ENCODE measurements at regions not wholly inside any gene's neighbourhood (a gene's known extent, or its start where the extent isn't known, plus 50 kb on each side); places are given as distances from the start of the nearest gene placed in this dataset.

GRCh38 chr3:34863485-34863884 is 775.8 kb upstream of the ARPP21 start:
- no peaks in the 10 kb centered on the region for H3K36me3 ChIP-seq
- no peaks in the 10 kb centered on the region for H3K9me3 ChIP-seq (ENCODE audit: severe bottlenecking)
- no peak for DNase-seq
- TF ChIP-seq CTCF (IDR thresholded peaks at IDR 0.05; ENCODE audit: low read depth, low read length), result no peak
- no peaks in the 10 kb centered on the region for H3K27me3 ChIP-seq (ENCODE audit: insufficient read depth, low read depth, severe bottlenecking)
- no peak overlapping the region for H3K27ac ChIP-seq
- no peak overlapping the region for H3K4me3 ChIP-seq (ENCODE audit: low read depth, low read length)

- Histone ChIP-seq H3K4me3 (ENCODE audit: low read depth, low read length) (no peak overlapping the region), H3K27ac (no peak overlapping the region), H3K36me3 (no peaks in the 10 kb centered on the region), H3K9me3 (ENCODE audit: severe bottlenecking) (no peaks in the 10 kb centered on the region), H3K27me3 (ENCODE audit: insufficient read depth, low read depth, severe bottlenecking) (no peaks in the 10 kb centered on the region)
- DNase-seq, result no peak
- no peak for TF ChIP-seq CTCF (IDR thresholded peaks at IDR 0.05; ENCODE audit: low read depth, low read length)
Observed at GRCh38 chr3:34864011-34864410, 775.3 kb upstream of the ARPP21 start.

- TF ChIP-seq CTCF (IDR thresholded peaks at IDR 0.05; ENCODE audit: low read depth, low read length), result no peak
- Histone ChIP-seq H3K27me3 (ENCODE audit: insufficient read depth, low read depth, severe bottlenecking) (no peaks in the 10 kb centered on the region), H3K36me3 (no peaks in the 10 kb centered on the region), H3K4me3 (ENCODE audit: low read depth, low read length) (no peak overlapping the region), H3K9me3 (ENCODE audit: severe bottlenecking) (no peaks in the 10 kb centered on the region), H3K27ac (no peak overlapping the region)
- DNase-seq, result no peak
Observed at GRCh38 chr3:34865346-34865745, 774.0 kb upstream of the ARPP21 start.

- Histone ChIP-seq H3K27ac (no peak overlapping the region), H3K27me3 (ENCODE audit: insufficient read depth, low read depth, severe bottlenecking) (no peaks in the 10 kb centered on the region), H3K36me3 (no peaks in the 10 kb centered on the region), H3K4me3 (ENCODE audit: low read depth, low read length) (no peak overlapping the region), H3K9me3 (ENCODE audit: severe bottlenecking) (no peaks in the 10 kb centered on the region)
- no peak for TF ChIP-seq CTCF (IDR thresholded peaks at IDR 0.05; ENCODE audit: low read depth, low read length)
- no peak for DNase-seq
Observed at GRCh38 chr3:34868935-34869334, 770.4 kb upstream of the ARPP21 start.

- DNase-seq, result no peak
- no peaks in the 10 kb centered on the region for H3K36me3 ChIP-seq
- TF ChIP-seq CTCF (IDR thresholded peaks at IDR 0.05; ENCODE audit: low read depth, low read length), result no peak
Observed at GRCh38 chr3:34869696-34870095, 769.6 kb upstream of the ARPP21 start.

GRCh38 chr3:34872406-34872805 is 766.9 kb upstream of the ARPP21 start:
- H3K9me3 ChIP-seq (ENCODE audit: severe bottlenecking), result no peaks in the 10 kb centered on the region
- H3K4me3 ChIP-seq (ENCODE audit: low read depth, low read length), result no peak overlapping the region
- H3K27ac ChIP-seq, result no peak overlapping the region
- TF ChIP-seq CTCF (IDR thresholded peaks at IDR 0.05; ENCODE audit: low read depth, low read length), result no peak
- DNase-seq, result no peak
- no peaks in the 10 kb centered on the region for H3K36me3 ChIP-seq
- no peaks in the 10 kb centered on the region for H3K27me3 ChIP-seq (ENCODE audit: insufficient read depth, low read depth, severe bottlenecking)

More at GRCh38 chr3:34869696-34870095, 769.6 kb upstream of the ARPP21 start:
- no peaks in the 10 kb centered on the region for H3K27me3 ChIP-seq (ENCODE audit: insufficient read depth, low read depth, severe bottlenecking)
- H3K4me3 ChIP-seq (ENCODE audit: low read depth, low read length), result no peak overlapping the region
- H3K9me3 ChIP-seq (ENCODE audit: severe bottlenecking), result no peaks in the 10 kb centered on the region
- H3K27ac ChIP-seq, result no peak overlapping the region

All from WERI-Rb-1 (cell line).